Vagina (tissue), 2 donors: ENCODE measurements at regions not wholly inside any gene's neighbourhood (a gene's known extent, or its start where the extent isn't known, plus 50 kb on each side); places are given as distances from the start of the nearest gene placed in this dataset.

ENCODE experiments used
- DNase-seq, 2 donors: peaks; one replicate each; pipeline ENCODE4 v3.0.0-alpha.2; 2017; ENCODE audit errors: extremely low spot score in 2 of 2
- H3K27ac ChIP-seq: fragments of 200-600 bp; sonication (generic); one replicate; pipeline ENCODE4 v1.5.1; 2019
- H3K27me3 ChIP-seq: fragments of 200-600 bp; sonication (generic); one replicate; pipeline ENCODE4 v1.5.1; 2019
- H3K36me3 ChIP-seq, 2 donors: fragments of 200-600 bp; sonication (generic); one replicate each; pipeline ENCODE4 v1.5.1; 2017 to 2019
- H3K4me1 ChIP-seq: fragments of 200-600 bp; sonication (generic); one replicate; pipeline ENCODE4 v1.5.1; 2019
- H3K4me3 ChIP-seq, 2 donors: fragments of 200-600 bp; sonication (generic); 1 replicate in 1 of 2; 2 replicates in 1 of 2; pipeline ENCODE4 v1.5.1; 2016 to 2019
- H3K9me3 ChIP-seq: fragments of 200-600 bp; sonication (generic); one replicate; pipeline ENCODE4 v1.5.1; 2019
- POLR2A ChIP-seq, 2 donors: fragments of 450-650 bp; IDR thresholded peaks; one replicate each; pipeline ENCODE4 v1.6.1; 2017; ENCODE audit warnings: antibody characterized with exemption in 2 of 2, mild to moderate bottlenecking in 2 of 2, moderate library complexity in 2 of 2
- POLR2AphosphoS5 ChIP-seq, 2 donors: sonication (generic); formaldehyde crosslinking; IDR thresholded peaks; one replicate each; pipeline ENCODE4 v1.9.0; 2017; ENCODE audit warnings: antibody characterized with exemption in 2 of 2, mild to moderate bottlenecking in 2 of 2, low read depth in 1 of 2; ENCODE audit not compliant: insufficient read depth in 1 of 2
- intact Hi-C: fragments of 100-400 bp; cut with DNase I; formaldehyde crosslinking; loops from one replicate; pipeline ENCODE4 v1.15.1; 2023
- TF ChIP-seq, protein P1 (sequence below), 3 experiments: fragments of 450-650 bp in 2 of 3; fragments of 200-600 bp in 1 of 3; sonication (generic) in 1 of 3; IDR thresholded peaks; one replicate each; pipeline ENCODE4 v1.5.1; 2017 to 2019; ENCODE audit warnings: antibody characterized with exemption in 3 of 3, mild to moderate bottlenecking in 2 of 3, moderate library complexity in 2 of 3

DNA sequence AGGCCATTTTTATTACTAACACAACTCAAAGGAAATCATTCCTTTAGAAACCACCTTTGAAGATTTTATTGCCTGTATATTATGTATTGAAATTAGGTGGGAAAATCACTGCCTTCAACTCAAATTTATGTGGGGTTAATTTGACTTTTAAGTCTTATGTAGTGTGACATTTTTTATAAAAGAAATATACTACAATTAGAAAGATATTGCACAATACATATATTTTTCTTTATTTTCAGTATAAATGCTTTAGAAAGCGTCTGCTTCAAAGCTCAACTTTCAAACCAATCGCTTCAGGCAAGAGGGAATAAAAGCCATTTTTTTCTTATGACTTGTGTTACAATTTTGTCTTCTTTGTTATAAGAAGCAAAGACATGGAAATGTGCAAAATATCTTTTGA lies 337.4 kb upstream of the ZWINT start:
- Histone ChIP-seq H3K9me3 (no peaks in the 10 kb centered on the region), H3K4me3 (no peak overlapping the region), H3K36me3 (no peaks in the 10 kb centered on the region), H3K27ac (no peak overlapping the region), H3K4me1 (no peaks in the 10 kb centered on the region), H3K27me3 (no peaks in the 10 kb centered on the region)
- intact Hi-C loops, result no loop called here
- DNase-seq, result no peak
- no peak for TF ChIP-seq POLR2AphosphoS5 (IDR thresholded peaks at IDR 0.05; ENCODE audit: insufficient read depth in 1 of 2, low read depth in 1 of 2)
- TF ChIP-seq, protein P1, sequence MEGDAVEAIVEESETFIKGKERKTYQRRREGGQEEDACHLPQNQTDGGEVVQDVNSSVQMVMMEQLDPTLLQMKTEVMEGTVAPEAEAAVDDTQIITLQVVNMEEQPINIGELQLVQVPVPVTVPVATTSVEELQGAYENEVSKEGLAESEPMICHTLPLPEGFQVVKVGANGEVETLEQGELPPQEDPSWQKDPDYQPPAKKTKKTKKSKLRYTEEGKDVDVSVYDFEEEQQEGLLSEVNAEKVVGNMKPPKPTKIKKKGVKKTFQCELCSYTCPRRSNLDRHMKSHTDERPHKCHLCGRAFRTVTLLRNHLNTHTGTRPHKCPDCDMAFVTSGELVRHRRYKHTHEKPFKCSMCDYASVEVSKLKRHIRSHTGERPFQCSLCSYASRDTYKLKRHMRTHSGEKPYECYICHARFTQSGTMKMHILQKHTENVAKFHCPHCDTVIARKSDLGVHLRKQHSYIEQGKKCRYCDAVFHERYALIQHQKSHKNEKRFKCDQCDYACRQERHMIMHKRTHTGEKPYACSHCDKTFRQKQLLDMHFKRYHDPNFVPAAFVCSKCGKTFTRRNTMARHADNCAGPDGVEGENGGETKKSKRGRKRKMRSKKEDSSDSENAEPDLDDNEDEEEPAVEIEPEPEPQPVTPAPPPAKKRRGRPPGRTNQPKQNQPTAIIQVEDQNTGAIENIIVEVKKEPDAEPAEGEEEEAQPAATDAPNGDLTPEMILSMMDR (IDR thresholded peaks at IDR 0.05), result no peak
- no peak for TF ChIP-seq POLR2A (IDR thresholded peaks at IDR 0.05)

DNA sequence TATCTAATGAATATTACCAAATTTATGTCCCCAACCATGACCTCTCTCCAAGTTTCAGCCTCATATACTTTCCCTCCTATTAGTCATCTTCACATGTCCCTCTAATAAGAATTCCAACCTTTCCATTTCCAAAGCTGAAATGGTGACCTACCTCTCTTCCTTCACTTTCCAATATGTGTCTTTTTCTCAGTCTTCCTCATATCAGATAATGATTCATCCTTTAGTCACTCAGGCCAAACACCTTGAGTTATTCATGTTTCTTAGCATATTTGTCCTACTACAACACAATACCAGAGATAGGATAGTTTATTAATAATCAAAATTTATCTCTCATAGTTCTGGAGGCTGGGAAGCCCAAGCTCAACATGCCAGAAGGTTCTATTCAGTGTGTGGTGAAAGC lies 318.5 kb upstream of the ZWINT start:
- TF ChIP-seq POLR2A (IDR thresholded peaks at IDR 0.05), result no peak
- H3K9me3 ChIP-seq, result no peaks in the 10 kb centered on the region
- no peak for DNase-seq
- intact Hi-C loops, result no loop called here
- H3K27ac ChIP-seq, result no peak overlapping the region
- no peaks in the 10 kb centered on the region for H3K27me3 ChIP-seq
- H3K4me3 ChIP-seq, result no peak overlapping the region
- H3K4me1 ChIP-seq, result no peaks in the 10 kb centered on the region
- no peaks in the 10 kb centered on the region for H3K36me3 ChIP-seq

DNA sequence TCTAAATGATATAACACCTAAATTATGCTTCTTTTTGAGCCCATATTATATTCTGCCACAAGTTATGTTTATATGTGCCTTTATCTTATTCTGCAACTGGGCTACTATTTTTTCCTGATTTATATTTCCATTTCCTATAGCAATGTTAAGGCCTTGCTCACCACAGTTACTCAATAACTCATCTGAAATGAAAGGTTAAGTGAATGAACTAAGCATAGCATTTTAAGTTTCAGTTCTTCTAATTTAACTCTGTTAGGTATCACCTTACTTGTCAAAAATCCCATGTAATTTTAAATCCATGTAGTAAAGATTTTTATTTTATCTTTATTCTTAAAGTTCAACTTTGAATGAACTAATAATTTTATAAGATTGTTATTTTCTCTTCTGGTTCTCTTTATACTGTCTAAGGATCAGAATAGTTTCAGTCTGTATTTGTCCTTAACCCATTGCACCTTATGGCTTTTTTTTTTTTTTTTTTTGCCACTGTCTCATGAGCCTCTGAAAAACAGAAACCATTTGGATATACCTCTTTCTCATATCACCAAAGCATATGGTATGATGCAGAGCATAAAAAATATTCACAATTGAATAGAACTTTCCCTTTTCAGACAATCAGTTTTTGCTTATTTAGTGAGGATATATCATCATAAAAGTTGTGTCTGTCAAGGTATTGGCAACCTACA lies 301.8 kb upstream of the ZWINT start:
- Histone ChIP-seq H3K36me3 (no peaks in the 10 kb centered on the region), H3K27me3 (no peaks in the 10 kb centered on the region), H3K27ac (no peak overlapping the region), H3K4me1 (no peaks in the 10 kb centered on the region), H3K9me3 (no peaks in the 10 kb centered on the region), H3K4me3 (no peak overlapping the region)
- no peak for DNase-seq
- intact Hi-C loops, result no loop called here
- TF ChIP-seq POLR2AphosphoS5 (IDR thresholded peaks at IDR 0.05; ENCODE audit: insufficient read depth in 1 of 2, low read depth in 1 of 2), result no peak
- TF ChIP-seq, protein P1 (IDR thresholded peaks at IDR 0.05), result no peak
- TF ChIP-seq POLR2A (IDR thresholded peaks at IDR 0.05), result no peak

- TF ChIP-seq POLR2AphosphoS5 (IDR thresholded peaks at IDR 0.05; ENCODE audit: insufficient read depth in 1 of 2, low read depth in 1 of 2) (no peak), POLR2A (IDR thresholded peaks at IDR 0.05) (no peak)
- TF ChIP-seq, protein P1 (IDR thresholded peaks at IDR 0.05), result no peak
- Histone ChIP-seq H3K4me1 (no peaks in the 10 kb centered on the region), H3K27me3 (no peaks in the 10 kb centered on the region), H3K27ac (no peak overlapping the region), H3K4me3 (no peak overlapping the region), H3K36me3 (no peaks in the 10 kb centered on the region), H3K9me3 (no peaks in the 10 kb centered on the region)
- intact Hi-C loops, result no loop called here
- DNase-seq, result no peak
Observed at GRCh38 chr10:56653289-56653688, 292.2 kb upstream of the ZWINT start.

DNA sequence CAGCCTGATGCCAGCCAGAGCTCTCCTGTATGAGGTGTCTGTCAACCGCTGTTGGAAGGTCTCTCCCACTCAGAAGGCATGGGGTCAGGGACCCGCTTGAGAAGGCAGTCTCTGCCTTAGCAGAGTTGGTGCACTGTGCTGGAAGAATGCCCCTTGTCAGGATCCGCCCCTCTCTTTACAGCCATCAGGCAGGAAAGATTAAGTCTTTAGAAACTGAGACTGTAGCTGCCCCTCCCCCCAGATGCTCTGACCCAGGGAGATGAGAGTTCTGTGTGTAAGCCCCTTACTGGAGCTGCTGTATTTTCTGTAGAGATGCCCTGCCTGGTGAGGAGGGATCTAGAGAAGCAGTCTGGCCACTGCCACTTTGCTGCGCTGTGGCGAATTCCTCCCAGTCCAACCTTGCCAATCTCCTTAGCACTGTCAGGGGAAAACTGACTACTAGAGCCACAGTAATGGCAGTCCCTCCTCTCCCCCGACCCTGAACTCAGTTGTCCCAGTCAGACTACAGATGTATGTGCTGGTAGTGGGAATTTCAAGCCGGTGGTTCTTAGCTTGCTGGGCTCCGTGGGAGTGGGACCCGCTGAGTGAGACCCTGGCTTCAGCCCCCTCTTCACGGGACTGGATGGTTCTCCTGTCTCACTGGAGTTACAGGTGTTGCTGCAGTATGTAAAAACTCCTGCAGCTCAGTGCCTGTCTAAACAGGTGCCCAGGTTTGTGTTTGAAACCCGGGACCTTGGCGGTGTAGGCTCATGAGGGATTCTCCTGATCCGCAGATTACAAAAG lies 285.5 kb upstream of the ZWINT start:
- no peak for DNase-seq
- Histone ChIP-seq H3K9me3 (no peaks in the 10 kb centered on the region), H3K4me1 (no peaks in the 10 kb centered on the region), H3K4me3 (no peak overlapping the region), H3K36me3 (no peaks in the 10 kb centered on the region), H3K27me3 (no peaks in the 10 kb centered on the region), H3K27ac (no peak overlapping the region)
- TF ChIP-seq, protein P1 (IDR thresholded peaks at IDR 0.05), result no peak
- TF ChIP-seq POLR2A (IDR thresholded peaks at IDR 0.05), result no peak
- intact Hi-C loops, result no loop called here
